ENCODE measurements at regions not wholly inside any gene's neighbourhood (a gene's known extent, or its start where the extent isn't known, plus 50 kb on each side); places are given as distances from the start of the nearest gene placed in this dataset.

DNA sequence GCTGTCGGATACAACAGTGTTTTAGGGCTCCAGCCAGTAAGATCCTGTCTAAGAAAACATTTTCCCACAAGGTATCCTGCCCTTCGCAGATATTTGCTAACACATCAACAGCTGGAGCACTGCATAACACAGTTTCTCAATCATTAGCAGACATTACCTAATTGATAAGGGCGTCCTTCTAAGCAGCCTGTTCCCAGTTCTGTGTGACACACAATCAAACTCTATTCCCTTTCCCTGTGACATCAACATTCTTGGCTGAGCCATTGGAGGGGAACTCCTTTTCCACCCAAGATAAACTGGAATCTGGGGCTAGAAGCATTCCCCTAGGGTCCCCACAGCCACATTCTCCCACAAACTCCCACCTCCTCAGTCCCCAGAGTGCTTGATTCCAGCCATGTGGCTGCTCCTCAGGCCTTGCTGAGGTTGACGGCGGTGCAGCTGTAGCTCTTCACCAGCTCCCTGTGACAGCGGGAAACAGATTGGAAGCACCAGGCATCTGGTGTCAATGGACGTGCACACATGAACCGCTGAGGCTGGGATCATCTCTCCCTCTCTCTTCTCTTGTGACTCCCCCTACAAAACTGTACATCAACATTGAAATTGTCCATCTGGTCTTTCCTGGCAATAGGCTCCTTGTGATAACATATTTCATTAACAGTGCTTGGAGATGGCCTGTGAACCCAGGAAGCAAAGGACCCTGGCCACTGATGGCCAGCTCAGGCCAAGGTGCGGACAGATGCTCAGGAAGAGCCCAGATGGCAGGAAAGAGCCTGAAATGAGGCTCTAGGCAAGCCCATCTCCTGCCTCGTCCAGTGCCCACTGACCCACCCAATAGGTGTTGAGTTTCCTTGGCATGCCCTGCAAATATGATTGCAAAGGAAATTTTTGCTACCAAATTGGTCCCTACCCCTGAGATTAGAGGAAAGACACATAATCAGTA, 131.1 kb upstream of the TBX20 start:
- TF ChIP-seq, protein P1, sequence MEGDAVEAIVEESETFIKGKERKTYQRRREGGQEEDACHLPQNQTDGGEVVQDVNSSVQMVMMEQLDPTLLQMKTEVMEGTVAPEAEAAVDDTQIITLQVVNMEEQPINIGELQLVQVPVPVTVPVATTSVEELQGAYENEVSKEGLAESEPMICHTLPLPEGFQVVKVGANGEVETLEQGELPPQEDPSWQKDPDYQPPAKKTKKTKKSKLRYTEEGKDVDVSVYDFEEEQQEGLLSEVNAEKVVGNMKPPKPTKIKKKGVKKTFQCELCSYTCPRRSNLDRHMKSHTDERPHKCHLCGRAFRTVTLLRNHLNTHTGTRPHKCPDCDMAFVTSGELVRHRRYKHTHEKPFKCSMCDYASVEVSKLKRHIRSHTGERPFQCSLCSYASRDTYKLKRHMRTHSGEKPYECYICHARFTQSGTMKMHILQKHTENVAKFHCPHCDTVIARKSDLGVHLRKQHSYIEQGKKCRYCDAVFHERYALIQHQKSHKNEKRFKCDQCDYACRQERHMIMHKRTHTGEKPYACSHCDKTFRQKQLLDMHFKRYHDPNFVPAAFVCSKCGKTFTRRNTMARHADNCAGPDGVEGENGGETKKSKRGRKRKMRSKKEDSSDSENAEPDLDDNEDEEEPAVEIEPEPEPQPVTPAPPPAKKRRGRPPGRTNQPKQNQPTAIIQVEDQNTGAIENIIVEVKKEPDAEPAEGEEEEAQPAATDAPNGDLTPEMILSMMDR (conservative IDR thresholded peaks at IDR 0.05): no peak
- no peak for TF ChIP-seq ZFX (IDR thresholded peaks at IDR 0.05)
